HG03066 (cell line): ENCODE measurements at regions not wholly inside any gene's neighbourhood (a gene's known extent, or its start where the extent isn't known, plus 50 kb on each side); places are given as distances from the start of the nearest gene placed in this dataset.

Source experiments
- ATAC-seq: cut with Tn5 transposase; IDR thresholded peaks from one replicate; pipeline ENCODE4 v1.9.1; 2021; ENCODE audit warnings: low read depth; ENCODE audit not compliant: unreplicated experiment

DNA sequence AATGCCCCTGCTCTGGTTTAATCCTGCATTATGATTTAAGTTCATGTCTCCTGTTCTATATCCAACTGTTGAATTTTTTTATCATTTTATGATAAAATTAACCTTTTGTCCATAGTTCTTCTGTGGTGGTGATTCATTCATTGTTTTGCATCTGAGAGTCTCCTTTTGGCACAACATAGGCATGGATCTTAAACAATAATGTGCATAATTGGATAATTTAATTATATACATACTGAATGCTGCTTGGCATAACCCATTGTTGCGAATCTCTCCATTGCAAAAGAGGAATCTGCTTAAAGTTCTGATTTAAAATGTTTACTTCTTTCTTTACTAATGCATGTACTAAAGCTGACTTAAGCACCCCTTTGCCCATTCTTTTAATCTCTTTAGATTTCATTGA, 2788.4 kb downstream of the PCDH9 start:
- ATAC-seq = no peak

DNA sequence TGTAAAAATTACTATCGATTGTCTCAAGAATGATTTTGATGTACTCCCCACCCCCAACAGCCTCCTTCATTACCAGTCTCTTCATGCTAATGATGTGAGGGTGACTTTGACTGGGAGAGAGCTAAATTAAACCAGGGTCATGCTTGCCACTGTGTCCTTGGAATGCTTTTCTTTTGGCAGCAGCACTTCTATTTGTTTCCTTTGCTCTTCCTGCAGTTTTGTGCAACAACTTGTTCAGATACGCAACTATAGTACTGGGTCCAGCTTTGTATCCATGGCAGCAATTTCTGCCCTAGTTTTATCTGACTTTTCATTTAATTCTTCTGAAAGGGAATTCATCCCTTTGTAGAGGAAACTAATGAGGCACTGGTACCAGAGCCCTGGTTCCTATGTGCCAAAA, 2792.1 kb downstream of the PCDH9 start:
- no peak for ATAC-seq

GRCh38 chr13:64429691-64430090, 2800.4 kb downstream of the PCDH9 start:
- no peak for ATAC-seq

- no peak for ATAC-seq
These were observed 2801.9 kb downstream of the PCDH9 start for GRCh38 chr13:64428196-64428595.

DNA sequence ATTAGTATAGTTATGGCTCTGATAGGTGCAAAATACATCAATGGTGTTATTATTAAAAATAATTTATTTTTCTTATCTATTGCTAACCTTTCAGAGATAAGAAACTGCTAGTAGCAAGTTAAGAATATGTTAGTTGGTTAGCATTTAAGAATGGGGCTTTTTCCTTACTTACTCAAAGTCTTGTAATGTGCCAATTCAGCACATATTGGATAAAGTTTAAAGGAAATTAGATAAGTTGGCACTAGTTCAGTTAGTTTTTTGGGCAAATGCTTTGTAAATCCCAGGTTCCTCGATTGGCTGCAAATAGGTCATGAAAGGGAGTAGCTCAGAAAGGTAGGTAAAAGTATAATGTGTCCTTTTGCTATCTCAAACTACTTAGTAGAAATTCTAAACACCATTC, 2806.7 kb downstream of the PCDH9 start:
- no peak for ATAC-seq

- no peak for ATAC-seq
These were observed 2810.0 kb downstream of the PCDH9 start for GRCh38 chr13:64420181-64420580.

- ATAC-seq = no peak
These were observed 2812.6 kb downstream of the PCDH9 start for GRCh38 chr13:64417581-64417980.

GRCh38 chr13:64414381-64414780, 2815.8 kb downstream of the PCDH9 start:
- no peak for ATAC-seq

DNA sequence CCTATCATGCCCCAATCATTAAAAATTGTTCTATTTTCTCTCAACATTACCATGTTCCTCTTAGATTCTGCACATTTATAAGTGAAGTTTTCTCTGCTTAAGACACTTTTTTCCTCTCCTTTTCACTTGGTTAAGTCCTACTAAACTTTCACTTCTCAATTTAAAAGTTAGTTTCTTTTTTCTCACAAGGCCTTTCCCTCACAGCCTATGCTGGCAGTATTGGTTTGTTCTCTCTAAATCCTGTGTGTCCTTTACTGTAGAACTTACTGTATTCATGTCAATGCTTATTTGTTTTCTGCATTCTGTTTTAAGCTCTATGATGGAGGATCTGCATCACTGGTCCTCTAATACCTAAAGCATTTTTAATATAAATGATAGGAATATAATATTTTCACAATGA, 2816.6 kb downstream of the PCDH9 start:
- ATAC-seq = no peak

DNA sequence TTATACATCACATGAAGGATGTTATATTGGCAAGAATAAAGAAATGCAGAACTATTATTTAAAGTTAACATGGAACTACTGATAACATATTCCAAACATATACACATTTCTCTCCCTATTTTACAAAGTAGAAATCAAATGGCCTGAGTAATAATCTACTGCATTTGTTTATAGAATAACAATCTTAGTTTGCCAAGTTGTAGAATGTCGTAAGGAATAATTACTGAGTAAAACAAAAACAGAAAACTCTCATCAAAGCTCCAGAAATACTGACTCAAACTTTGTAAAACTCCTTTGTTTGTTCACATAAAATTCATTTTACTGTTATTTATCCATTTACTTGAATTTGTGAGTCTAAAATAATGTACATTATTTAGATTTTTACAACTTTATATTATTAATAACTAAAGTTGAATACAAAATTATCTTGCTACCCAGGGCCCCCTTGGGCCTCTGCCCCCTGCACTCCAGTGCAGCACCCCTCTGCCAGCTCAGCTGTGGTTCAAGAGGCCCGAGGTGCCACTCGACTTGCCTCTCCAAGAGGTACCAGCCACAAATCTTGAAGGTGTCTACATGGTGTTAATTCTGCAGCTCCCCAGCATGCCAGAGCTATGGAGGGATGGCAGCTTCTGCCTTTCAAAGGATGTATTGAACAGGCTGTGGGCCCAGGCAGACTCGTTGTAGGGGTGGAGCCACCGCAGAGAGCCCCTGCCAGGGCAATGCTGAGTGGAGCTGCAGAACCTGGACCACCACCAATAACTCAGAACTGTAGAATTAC, 2819.7 kb downstream of the PCDH9 start:
- ATAC-seq = no peak

GRCh38 chr13:64397701-64398100, 2832.4 kb downstream of the PCDH9 start:
- ATAC-seq = no peak

- no peak for ATAC-seq
These were observed 2852.5 kb downstream of the PCDH9 start for GRCh38 chr13:64377606-64378005.

- no peak for ATAC-seq
These were observed 2858.7 kb downstream of the PCDH9 start for GRCh38 chr13:64371461-64371860.

DNA sequence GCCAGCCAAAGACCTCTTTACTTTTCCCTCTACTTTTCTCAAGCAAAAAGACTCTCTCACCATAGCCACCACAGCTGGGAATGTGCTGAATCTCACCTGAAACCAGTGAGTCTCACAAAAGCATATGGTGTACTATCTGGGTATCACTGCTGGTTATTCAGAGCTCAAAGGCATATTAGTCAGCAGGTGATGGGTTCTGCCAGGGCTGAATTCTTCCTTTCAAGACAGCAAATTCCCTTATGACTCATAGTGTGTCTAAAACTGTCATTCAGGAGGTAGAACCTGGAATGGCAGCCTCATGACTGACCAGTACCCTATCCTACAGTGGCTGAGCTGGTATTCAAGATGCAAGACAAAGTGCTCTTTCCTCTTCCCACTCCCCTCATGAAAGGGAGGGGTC, 2859.1 kb downstream of the PCDH9 start:
- no peak for ATAC-seq

- no peak for ATAC-seq
These were observed 2861.0 kb downstream of the PCDH9 start for GRCh38 chr13:64369121-64369520.

DNA sequence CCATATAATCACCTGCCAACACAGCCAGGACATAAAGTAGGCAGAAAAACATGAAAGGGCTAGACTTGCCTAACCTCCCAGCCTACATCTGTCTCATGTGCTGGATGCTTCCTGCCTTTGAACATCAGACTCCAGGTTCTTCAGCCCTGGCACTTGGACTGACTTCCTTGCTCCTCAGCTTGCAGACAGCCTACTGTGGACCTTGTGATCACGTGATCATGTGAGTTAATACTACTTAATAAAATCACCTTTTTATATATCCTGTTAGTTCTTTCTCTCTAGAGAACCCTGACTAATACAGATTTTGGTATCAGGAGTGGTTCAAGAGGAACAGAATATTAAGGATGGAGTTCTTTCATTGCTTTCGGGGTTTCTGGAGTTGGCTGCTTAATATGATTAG, 2867.6 kb downstream of the PCDH9 start:
- no peak for ATAC-seq

- ATAC-seq = no peak
These were observed 2882.5 kb downstream of the PCDH9 start for GRCh38 chr13:64347664-64348063.

- ATAC-seq = no peak
These were observed 2890.6 kb downstream of the PCDH9 start for GRCh38 chr13:64339373-64340063.

GRCh38 chr13:64338671-64339070, 2891.5 kb downstream of the PCDH9 start:
- no peak for ATAC-seq

GRCh38 chr13:64333888-64334287, 2896.2 kb downstream of the PCDH9 start:
- no peak for ATAC-seq

DNA sequence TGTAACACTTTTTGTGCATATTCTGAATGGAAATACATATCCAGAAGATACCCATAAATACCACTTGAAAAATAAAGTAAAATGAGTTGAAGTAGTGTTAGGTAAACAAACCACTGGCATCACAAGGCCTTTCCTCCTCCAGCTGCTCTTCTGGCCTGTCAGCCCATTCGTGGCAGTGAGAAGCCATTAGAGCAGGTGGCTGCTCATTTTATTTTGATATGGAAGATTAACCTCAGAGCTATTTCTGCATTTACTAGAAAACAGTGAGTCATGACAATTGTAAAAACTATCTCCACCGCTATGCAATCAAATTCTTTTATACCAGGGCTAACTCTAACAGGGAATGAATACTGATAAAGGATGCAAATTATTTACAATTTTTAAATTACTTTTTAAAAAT, 2898.1 kb downstream of the PCDH9 start:
- no peak for ATAC-seq

DNA sequence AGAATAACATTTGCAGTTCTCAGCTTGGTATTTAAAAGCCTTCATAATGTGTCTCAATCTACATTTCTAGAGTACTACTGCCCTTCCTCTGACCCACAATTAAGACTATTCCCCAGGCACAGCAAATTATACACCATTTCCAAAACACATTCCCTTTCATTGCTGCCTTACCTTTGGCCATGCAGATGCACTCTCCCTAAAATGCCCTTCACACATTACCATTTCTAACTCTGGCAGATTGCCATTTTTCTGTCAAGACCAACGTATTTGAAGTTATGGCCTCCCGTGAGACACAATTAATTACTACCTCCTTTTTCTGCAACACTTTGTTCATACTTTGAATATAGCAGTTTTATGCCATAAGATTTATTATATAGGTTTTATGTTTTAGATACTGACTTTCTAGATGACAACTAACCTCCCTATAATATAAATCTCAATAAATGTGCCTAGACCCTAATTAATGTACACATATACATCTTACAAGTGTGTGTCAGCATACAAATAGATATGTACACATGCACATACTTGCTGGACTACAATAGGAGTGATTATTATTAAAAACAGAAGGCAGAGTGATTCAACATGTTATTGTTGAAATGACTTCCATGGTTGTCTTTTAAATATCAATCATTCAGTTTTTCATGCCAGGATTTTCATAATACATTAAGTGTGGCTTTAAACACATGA, 2902.5 kb downstream of the PCDH9 start:
- ATAC-seq = no peak
